ENCODE measurements at regions not wholly inside any gene's neighbourhood (a gene's known extent, or its start where the extent isn't known, plus 50 kb on each side); places are given as distances from the start of the nearest gene placed in this dataset.

GRCh38 chr14:30381861-30382480 is 177.0 kb upstream of the G2E3 start:
- TF ChIP-seq CTCF (IDR thresholded peaks at IDR 0.05; ENCODE audit: insufficient read depth, low read depth, low read length, missing control alignments) = no peak
- no peak for DNase-seq (ENCODE audit: low read depth)
- H3K4me3 ChIP-seq (ENCODE audit: low read length) = no peak overlapping the region

- no peak for DNase-seq (ENCODE audit: low read depth)
- H3K4me3 ChIP-seq (ENCODE audit: low read length) = no peak overlapping the region
- no peak for TF ChIP-seq CTCF (IDR thresholded peaks at IDR 0.05; ENCODE audit: insufficient read depth, low read depth, low read length, missing control alignments)
These were observed 173.0 kb upstream of the G2E3 start for GRCh38 chr14:30385925-30386324.

GRCh38 chr14:30387871-30388270 is 171.1 kb upstream of the G2E3 start:
- no peak for DNase-seq (ENCODE audit: low read depth)
- no peak for TF ChIP-seq CTCF (IDR thresholded peaks at IDR 0.05; ENCODE audit: insufficient read depth, low read depth, low read length, missing control alignments)
- no peak overlapping the region for H3K4me3 ChIP-seq (ENCODE audit: low read length)

- no peak overlapping the region for H3K4me3 ChIP-seq (ENCODE audit: low read length)
- TF ChIP-seq CTCF (IDR thresholded peaks at IDR 0.05; ENCODE audit: insufficient read depth, low read depth, low read length, missing control alignments) = no peak
- DNase-seq (ENCODE audit: low read depth) = peak; percentile 55
These were observed 169.7 kb upstream of the G2E3 start for GRCh38 chr14:30389134-30389876.

- DNase-seq (ENCODE audit: low read depth) = no peak
- H3K4me3 ChIP-seq (ENCODE audit: low read length) = no peak overlapping the region
- TF ChIP-seq CTCF (IDR thresholded peaks at IDR 0.05; ENCODE audit: insufficient read depth, low read depth, low read length, missing control alignments) = no peak
These were observed 169.0 kb upstream of the G2E3 start for GRCh38 chr14:30389877-30390385.

GRCh38 chr14:30395065-30395464 is 163.9 kb upstream of the G2E3 start:
- H3K4me3 ChIP-seq (ENCODE audit: low read length) = no peak overlapping the region
- no peak for DNase-seq (ENCODE audit: low read depth)

More at GRCh38 chr14:30395065-30395464, 163.9 kb upstream of the G2E3 start:
- no peak for TF ChIP-seq CTCF (IDR thresholded peaks at IDR 0.05; ENCODE audit: insufficient read depth, low read depth, low read length, missing control alignments)
